GM12878 (cell line): ENCODE measurements at regions not wholly inside any gene's neighbourhood (a gene's known extent, or its start where the extent isn't known, plus 50 kb on each side); places are given as distances from the start of the nearest gene placed in this dataset.

Source experiments
- GABPA ChIP-seq: IDR thresholded peaks from 2 replicates; pipeline ENCODE4 v1.6.1; 2014; ENCODE audit warnings: antibody characterized with exemption, low read depth, mild to moderate bottlenecking, inconsistent platforms
- POLR2A ChIP-seq: IDR thresholded peaks from 2 replicates; pipeline ENCODE4 v1.6.1; 2011; ENCODE audit warnings: low read depth, mild to moderate bottlenecking, low read length
- PRDM15 ChIP-seq: fragments of 450-650 bp; formaldehyde crosslinking; IDR thresholded peaks from 2 replicates; pipeline ENCODE4 v1.4.0; 2020; ENCODE audit warnings: mild to moderate bottlenecking, moderate library complexity
- RAD21 ChIP-seq: IDR thresholded peaks from 2 replicates; pipeline ENCODE4 v1.6.1; 2011; ENCODE audit warnings: mild to moderate bottlenecking, low read depth, low read length, moderate library complexity; ENCODE audit not compliant: insufficient read depth
- YBX1 ChIP-seq: fragments of 450-650 bp; IDR thresholded peaks from 2 replicates; pipeline ENCODE4 v1.6.1; 2016; ENCODE audit warnings: antibody characterized with exemption

- TF ChIP-seq GABPA (no peak), POLR2A (no peak), YBX1 (no peak), PRDM15 (no peak), RAD21 (no peak)
Measured at GRCh38 chr3:4061195-4061594, 242.0 kb upstream of the SETMAR start.
